ENCODE measurements at regions not wholly inside any gene's neighbourhood (a gene's known extent, or its start where the extent isn't known, plus 50 kb on each side); places are given as distances from the start of the nearest gene placed in this dataset.

DNA sequence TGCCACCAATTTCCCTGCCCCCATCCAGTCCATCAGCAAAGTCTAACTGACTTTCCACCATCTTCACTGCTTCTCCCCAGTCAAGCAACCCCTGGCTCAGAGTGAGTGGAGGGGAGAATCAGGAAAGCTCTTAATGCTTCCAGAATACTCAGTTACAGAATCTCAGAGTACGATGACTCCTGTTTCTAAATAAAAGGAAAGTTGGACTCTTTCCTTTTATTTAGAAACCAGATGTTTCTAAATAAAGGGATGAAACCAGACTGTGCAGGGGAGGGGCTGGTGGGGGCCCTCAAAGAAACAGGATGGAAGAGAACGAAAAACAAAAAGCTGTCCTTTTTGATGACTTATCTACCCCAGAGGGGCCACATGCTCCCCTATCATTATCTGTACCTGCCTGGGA lies 85.2 kb upstream of the PPM1J start (continued):
- TF ChIP-seq REST (IDR thresholded peaks at IDR 0.05) (no peak), GABPA (IDR thresholded peaks at IDR 0.05 in 1 of 2, conservative IDR thresholded peaks at IDR 0.05 in 1 of 2) (no peak), FOXA1 (IDR thresholded peaks at IDR 0.05) (no peak), MAX (IDR thresholded peaks at IDR 0.05) (no peak), NR2F2 (IDR thresholded peaks at IDR 0.05) (no peak), YY1 (IDR thresholded peaks at IDR 0.05) (no peak), FOXA2 (IDR thresholded peaks at IDR 0.05) (no peak)

- no peaks in the 10 kb centered on the region for H3K4me1 ChIP-seq (ENCODE audit: control insufficient read depth in 4 of 4, insufficient read depth in 4 of 4, low read length in 3 of 4)
- no peak for DNase-seq (ENCODE audit: low spot score)
- TF ChIP-seq EGR1 (IDR thresholded peaks at IDR 0.05; ENCODE audit: low read depth in 2 of 2) (no peak), RXRA (IDR thresholded peaks at IDR 0.05) (no peak), SP1 (IDR thresholded peaks at IDR 0.05) (no peak), NR2F2 (IDR thresholded peaks at IDR 0.05) (no peak), TAF1 (conservative IDR thresholded peaks at IDR 0.05) (no peak), FOXA1 (IDR thresholded peaks at IDR 0.05) (no peak), ATF3 (IDR thresholded peaks at IDR 0.05) (no peak), GABPA (IDR thresholded peaks at IDR 0.05 in 1 of 2, conservative IDR thresholded peaks at IDR 0.05 in 1 of 2) (no peak), JUND (IDR thresholded peaks at IDR 0.05) (no peak)
- no peaks in the 10 kb centered on the region for H3K36me3 ChIP-seq (ENCODE audit: control insufficient read depth in 4 of 4, insufficient read depth in 3 of 4, low read depth in 1 of 4, low read length in 3 of 4)
- no peak overlapping the region for H3K9ac ChIP-seq (ENCODE audit: low read depth in 1 of 2, low read length in 2 of 2)
- no peaks in the 10 kb centered on the region for H3K9me3 ChIP-seq (ENCODE audit: control insufficient read depth in 4 of 4, low read length in 3 of 4)
- WGBS, result 87% methylated on average over 3 of the region's 3 CpGs
- H3K27me3 ChIP-seq (ENCODE audit: control insufficient read depth in 4 of 4, insufficient read depth in 4 of 4, low read length in 3 of 4), result no peaks in the 10 kb centered on the region
- H3K27ac ChIP-seq (ENCODE audit: low read depth in 1 of 2, low read length in 2 of 2), result no peak overlapping the region
- no peak overlapping the region for H3K4me3 ChIP-seq (ENCODE audit: low read depth in 1 of 3, low read length in 3 of 3)
Measured at GRCh38 chr1:112798292-112798691, 83.2 kb upstream of the PPM1J start.

- Histone ChIP-seq H3K4me3 (ENCODE audit: low read depth in 1 of 3, low read length in 3 of 3) (no peak overlapping the region), H3K9me3 (ENCODE audit: control insufficient read depth in 4 of 4, low read length in 3 of 4) (no peaks in the 10 kb centered on the region), H3K4me1 (ENCODE audit: control insufficient read depth in 4 of 4, insufficient read depth in 4 of 4, low read length in 3 of 4) (no peaks in the 10 kb centered on the region), H3K27me3 (ENCODE audit: control insufficient read depth in 4 of 4, insufficient read depth in 4 of 4, low read length in 3 of 4) (no peaks in the 10 kb centered on the region), H3K9ac (ENCODE audit: low read depth in 1 of 2, low read length in 2 of 2) (no peak overlapping the region), H3K27ac (ENCODE audit: low read depth in 1 of 2, low read length in 2 of 2) (no peak overlapping the region), H3K36me3 (ENCODE audit: control insufficient read depth in 4 of 4, insufficient read depth in 3 of 4, low read depth in 1 of 4, low read length in 3 of 4) (no peaks in the 10 kb centered on the region)
- WGBS, result 77% methylated on average over 2 of the region's 2 CpGs
- TF ChIP-seq MAX (IDR thresholded peaks at IDR 0.05), result no peak
- no peak for TF ChIP-seq NR2F2 (IDR thresholded peaks at IDR 0.05)
- TF ChIP-seq ATF3 (IDR thresholded peaks at IDR 0.05), result no peak
- TF ChIP-seq HNF4A (conservative IDR thresholded peaks at IDR 0.05), result no peak
- no peak for TF ChIP-seq HNF4G (IDR thresholded peaks at IDR 0.05)
- TF ChIP-seq FOXA2 (IDR thresholded peaks at IDR 0.05), result no peak
- no peak for TF ChIP-seq FOXA1 (IDR thresholded peaks at IDR 0.05)
- no peak for TF ChIP-seq SP1 (IDR thresholded peaks at IDR 0.05)
- no peak for TF ChIP-seq RAD21 (IDR thresholded peaks at IDR 0.05)
- no peak for TF ChIP-seq TAF1 (conservative IDR thresholded peaks at IDR 0.05)
- TF ChIP-seq REST (IDR thresholded peaks at IDR 0.05), result no peak
- DNase-seq (ENCODE audit: low spot score), result no peak
Measured at GRCh38 chr1:112797224-112797623, 82.1 kb upstream of the PPM1J start.
